ENCODE measurements at regions not wholly inside any gene's neighbourhood (a gene's known extent, or its start where the extent isn't known, plus 50 kb on each side); places are given as distances from the start of the nearest gene placed in this dataset.

DNA sequence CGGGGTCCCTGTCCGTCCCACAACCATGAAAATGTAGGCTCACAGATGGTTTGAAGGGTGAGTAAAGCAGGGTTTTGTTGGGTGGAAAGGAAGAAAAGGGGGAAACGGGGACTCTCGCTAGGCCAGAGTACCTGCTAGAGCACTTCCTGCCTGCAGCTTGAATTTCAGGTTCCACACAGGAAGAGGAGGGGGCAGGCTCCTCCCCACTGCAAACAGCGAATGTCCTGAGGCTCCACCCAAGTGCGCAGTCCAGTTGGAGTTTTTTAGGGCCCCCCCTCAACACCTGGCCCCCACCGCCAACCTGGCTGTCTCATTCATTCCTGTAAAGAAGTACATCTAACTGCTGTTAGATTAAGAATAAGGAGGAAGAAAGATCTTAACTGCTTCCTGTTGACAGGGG, 414.7 kb downstream of the SH2D4B start:
- TF ChIP-seq CTCF (IDR thresholded peaks at IDR 0.05; ENCODE audit: insufficient read depth, low read length, poor library complexity, severe bottlenecking) (no peak), EZH2phosphoT487 (conservative IDR thresholded peaks at IDR 0.05; ENCODE audit: low read length) (no peak)

Data from SU-DHL-6 (cell line).